GM18868 (cell line): ENCODE measurements at regions not wholly inside any gene's neighbourhood (a gene's known extent, or its start where the extent isn't known, plus 50 kb on each side); places are given as distances from the start of the nearest gene placed in this dataset.
A peak's percentile ranks its signal among the peaks of the same experiment; 100 is the strongest.
"Not testable (repeated sequence)": the region's sequence is repeated elsewhere in the genome, so short reads cannot be mapped to it uniquely, and the experiment has no call there.

ENCODE experiments used
- ATAC-seq: cut with Tn5 transposase; IDR thresholded peaks from one replicate; pipeline ENCODE4 v1.9.1; 2021; ENCODE audit warnings: mild to moderate bottlenecking, moderate library complexity; ENCODE audit not compliant: unreplicated experiment

DNA sequence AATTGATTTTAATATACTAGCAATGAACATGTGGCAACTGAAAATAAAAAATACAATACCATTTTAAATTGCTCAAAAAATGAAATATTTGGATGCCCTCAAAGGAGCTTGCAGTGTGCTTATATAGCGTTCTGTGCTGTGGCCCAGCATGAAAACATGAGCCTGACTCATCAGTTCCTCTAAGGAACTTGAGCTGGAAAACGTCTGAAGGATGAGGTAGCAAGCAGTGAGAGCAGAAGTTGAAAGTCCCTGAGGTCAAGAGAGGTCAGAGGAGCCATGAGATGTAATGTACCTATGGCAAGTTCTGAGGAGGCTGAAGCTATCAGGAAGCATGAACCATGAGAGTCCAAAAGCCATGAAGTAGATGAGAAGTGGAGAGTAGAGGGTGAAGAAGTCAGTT is 59.7 kb downstream of the HMGB3 start:
- no peak for ATAC-seq

DNA sequence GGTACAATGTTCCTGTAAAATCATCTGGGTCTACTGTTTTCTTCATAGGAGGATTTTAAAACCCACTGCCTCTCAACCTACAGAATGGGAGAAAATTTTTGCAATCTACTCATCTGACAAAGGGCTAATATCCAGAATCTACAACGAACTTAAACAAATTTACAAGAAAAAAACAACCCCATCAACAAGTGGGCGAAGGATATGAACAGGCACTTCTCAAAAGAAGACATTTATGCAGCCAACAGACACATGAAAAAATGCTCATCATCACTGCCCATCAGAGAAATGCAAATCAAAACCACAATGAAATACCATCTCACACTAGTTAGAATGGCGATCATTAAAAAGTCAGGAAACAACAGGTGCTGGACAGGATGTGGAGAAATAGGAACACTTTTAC is 83.2 kb downstream of the HMGB3 start:
- not testable (repeated sequence) for ATAC-seq

DNA sequence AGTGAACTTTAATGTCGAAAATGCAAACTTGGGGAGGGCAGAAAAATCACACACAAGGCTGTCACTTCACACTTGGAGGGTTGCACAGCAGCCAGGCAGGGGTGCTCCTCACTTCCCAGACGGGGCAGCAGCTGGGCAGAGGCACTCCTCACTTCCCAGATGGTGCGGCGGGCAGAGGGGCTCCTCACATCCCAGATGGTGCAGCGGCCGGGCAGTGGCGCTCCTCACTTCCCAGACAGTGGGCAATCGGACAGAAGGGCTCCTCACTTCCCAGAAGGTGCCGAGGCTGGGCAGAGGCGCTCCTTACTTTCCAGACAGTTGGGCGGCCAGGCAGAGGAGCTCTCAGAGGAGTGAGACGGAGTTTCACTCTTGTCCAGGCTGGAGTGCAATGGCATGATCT is 90.6 kb downstream of the HMGB3 start:
- no peak for ATAC-seq

DNA sequence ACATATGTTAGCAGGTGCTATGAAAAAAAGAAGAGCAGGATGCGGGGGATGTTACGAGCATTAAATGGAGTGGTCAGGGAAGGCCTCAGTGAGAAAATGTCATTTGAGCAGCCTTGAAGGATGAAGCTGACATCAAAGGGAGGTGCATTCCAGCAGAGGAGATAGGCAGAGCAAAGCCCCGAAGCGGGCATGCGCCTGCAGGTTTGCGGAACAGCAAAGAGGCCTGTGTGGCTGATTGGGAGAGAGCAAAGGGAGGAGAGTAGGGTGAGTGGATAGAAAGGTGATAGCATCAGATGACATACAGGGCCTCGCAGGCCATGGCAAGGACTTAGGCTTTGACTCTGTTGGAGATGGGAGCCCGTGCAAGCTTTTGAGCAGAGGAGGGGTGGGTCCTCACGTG is 95.4 kb upstream of the GPR50 start:
- ATAC-seq, result no peak

DNA sequence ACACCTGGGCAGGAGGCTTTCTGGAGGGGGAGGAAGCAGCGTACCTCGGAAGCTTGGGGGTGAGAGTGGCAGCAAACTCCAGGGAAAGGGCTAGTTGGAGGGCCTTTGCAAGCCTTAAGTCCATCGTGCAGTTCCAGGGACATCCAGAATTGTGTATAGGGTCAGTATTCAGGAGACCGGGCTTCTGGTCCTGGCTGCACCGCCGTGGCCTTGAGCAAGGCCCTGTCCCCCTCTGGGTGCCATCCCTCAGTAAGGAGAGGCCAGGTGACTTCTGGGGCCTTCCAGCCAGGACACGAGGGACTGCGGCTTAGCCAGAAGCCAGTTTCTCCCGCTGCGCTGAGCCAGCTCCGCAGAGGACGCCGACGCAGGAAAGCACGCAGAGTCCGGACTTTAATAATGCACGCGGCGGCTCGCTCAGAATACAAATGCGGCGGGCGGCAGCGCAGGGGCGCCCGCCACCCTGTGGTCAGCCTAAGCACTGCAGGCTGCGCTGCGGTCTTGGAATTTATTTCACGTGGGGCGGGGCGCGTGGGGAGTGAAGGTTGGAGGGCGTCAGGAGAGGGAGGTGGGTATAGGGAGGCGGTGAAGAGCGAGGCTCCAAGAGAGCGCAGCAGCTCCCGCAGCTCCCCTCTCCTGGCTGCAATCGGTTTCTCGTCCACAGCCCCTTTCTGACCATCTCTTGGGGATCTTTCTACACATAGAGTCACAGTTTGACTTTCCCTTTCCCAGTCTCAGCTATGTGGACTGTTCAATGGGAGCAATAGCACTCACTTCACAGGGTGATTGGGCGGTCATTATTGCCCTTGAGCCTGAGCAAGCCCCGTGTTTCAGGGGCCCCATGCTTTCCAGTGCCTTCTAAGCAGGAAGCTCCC is 94.1 kb upstream of the GPR50 start:
- ATAC-seq, result peak; percentile 96

DNA sequence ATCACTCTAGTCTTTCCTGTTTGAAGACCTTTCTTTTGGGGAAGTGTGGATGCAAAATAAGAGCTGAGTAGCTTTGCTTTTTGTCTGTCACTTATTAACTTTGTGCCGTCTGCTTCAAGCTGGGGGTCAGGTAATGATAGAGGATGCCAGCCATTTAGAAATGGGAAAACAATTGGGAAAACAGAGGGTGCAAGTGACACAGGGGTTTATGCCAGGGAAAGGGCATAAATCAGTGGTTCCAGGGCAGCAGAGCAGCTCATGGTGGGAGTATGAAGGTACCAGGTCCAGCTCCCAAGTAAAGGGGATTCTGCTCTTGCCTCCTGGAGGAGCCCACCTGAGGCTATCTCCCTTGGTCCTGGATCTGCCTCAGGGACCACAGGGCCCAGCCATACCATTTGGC is 91.9 kb upstream of the GPR50 start:
- ATAC-seq, result no peak

DNA sequence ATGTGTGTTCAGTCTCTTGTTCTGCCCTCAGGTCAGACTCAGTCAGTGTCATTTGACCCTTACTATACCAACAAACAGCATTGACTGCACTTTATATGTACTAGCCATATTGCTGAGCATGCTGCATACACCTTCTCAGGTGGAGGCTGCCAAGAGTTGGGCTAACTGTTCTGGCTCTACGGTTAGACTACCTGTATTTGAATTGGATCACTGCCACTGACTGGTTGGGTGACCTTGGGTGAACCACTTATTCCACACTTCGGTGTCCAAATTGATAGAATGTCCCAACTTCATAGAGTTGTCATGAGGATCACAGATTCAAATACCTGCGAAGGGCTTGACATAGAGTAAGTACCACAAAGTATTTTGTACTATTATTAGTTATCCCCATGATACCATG is 91.2 kb upstream of the GPR50 start:
- no peak for ATAC-seq

DNA sequence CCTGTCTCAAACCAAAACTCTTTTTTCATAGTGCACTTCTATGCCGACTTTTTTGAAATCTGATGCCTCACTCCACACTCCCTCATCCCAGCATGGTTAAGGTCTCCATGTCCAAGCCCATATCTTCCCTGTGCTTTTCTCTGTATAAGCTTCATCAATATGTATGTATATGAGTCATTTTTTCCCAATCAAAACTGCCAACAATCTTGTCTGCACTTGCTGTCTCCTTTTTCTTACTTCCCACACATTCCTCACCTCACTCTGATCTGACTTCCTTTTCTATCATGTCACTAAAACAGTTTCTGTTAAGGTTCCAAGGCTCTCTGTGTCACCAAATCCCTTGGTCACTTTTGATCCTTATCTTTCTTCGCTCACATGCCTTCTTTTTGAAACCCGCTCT is 88.2 kb upstream of the GPR50 start:
- no peak for ATAC-seq

DNA sequence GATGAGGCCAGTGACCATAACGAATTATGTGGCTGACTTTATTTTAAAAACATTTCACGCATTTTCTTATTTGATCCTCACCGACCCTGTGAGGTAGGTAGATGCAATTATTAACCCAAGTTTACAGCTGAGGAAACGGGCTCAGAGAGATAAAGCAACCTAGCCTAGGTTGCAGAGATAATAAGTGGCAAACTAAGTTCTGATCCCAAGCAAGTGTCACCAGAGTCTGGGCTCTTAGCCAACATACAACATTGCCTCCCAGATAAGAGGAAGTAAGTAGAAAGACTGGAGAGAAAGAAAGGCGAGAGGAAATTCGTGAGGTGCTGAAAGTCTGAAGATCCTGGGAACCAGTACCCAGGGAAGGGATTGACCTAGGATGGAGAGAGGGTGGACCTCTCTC is 77.4 kb upstream of the GPR50 start:
- ATAC-seq, result no peak

DNA sequence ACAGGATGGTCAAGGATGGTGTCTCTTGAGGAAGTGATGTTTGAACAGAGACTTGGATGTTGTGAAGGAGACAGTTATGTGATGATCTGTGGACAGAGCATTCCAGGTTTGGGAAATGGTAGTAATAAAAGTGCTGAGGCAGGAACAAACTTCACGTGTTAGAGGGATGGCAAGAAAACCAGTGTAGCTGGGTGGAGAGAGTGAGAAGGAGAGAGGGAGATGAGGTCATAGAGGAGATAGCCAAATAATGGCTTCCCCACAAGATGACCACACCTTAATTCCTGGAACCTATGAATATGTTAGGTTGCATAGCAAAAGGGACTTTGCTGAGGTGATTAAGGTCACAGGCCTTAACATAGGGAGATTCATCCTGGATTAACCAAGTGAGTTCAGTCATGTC is 75.6 kb upstream of the GPR50 start:
- ATAC-seq, result no peak

DNA sequence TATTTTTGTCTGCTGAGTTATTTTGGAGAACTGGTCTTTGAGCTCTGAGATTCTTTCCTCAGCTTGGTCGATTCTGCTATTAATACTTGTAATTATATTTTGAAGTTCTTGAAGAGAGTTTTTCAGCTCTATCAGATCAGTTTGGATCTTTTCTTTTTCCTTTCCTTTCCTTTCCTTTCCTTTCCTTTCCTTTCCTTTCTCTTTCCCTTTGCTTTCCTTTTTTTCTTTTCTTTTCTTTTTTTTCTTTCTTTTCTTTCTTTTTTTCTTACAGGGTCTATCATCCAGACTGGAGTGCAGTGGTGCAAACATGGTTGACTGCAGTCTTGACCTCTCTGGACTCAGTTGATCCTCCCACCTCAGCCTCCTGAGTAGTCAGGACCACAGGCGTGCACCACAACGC is 63.2 kb upstream of the GPR50 start:
- not testable (repeated sequence) for ATAC-seq
